Brain pericyte (primary cell): ENCODE measurements at regions not wholly inside any gene's neighbourhood (a gene's known extent, or its start where the extent isn't known, plus 50 kb on each side); places are given as distances from the start of the nearest gene placed in this dataset.
"Not testable (repeated sequence)": the region's sequence is repeated elsewhere in the genome, so short reads cannot be mapped to it uniquely, and the experiment has no call there.

Experiments
- DNase-seq: peaks from one replicate; pipeline ENCODE4 v3.0.0-alpha.2; 2012; ENCODE audit warnings: low read depth, low spot score

- no peak for DNase-seq
Measured at GRCh38 chr10:32217216-32217615, 129.7 kb downstream of the EPC1 start.

GRCh38 chr10:32213838-32214237, 133.1 kb downstream of the EPC1 start:
- DNase-seq = not testable (repeated sequence)

- no peak for DNase-seq
Measured at GRCh38 chr10:32211046-32211363, 136.0 kb downstream of the EPC1 start.

- DNase-seq = no peak
Measured at GRCh38 chr10:32210306-32211045, 136.5 kb downstream of the EPC1 start.

- not testable (repeated sequence) for DNase-seq
Measured at GRCh38 chr10:32208005-32208404, 139.0 kb downstream of the EPC1 start.

GRCh38 chr10:32207544-32207943, 139.4 kb downstream of the EPC1 start:
- no peak for DNase-seq

GRCh38 chr10:32205670-32206069, 141.3 kb downstream of the EPC1 start:
- no peak for DNase-seq

- DNase-seq = no peak
Measured at GRCh38 chr10:32204606-32205005, 142.4 kb downstream of the EPC1 start.

- DNase-seq = no peak
Measured at GRCh38 chr10:32199714-32200394, 143.6 kb upstream of the KIF5B start.

- no peak for DNase-seq
Measured at GRCh38 chr10:32197423-32197822, 141.2 kb upstream of the KIF5B start.

GRCh38 chr10:32190890-32191491, 134.8 kb upstream of the KIF5B start:
- DNase-seq = no peak

- no peak for DNase-seq
Measured at GRCh38 chr10:32189400-32190084, 133.3 kb upstream of the KIF5B start.

GRCh38 chr10:32188601-32189000, 132.4 kb upstream of the KIF5B start:
- not testable (repeated sequence) for DNase-seq

- DNase-seq = no peak
Measured at GRCh38 chr10:32187686-32188085, 131.5 kb upstream of the KIF5B start.

GRCh38 chr10:32183652-32184051, 127.4 kb upstream of the KIF5B start:
- DNase-seq = not testable (repeated sequence)

GRCh38 chr10:32182476-32182875, 126.3 kb upstream of the KIF5B start:
- DNase-seq = no peak

- DNase-seq = no peak
Measured at GRCh38 chr10:32180390-32181280, 124.4 kb upstream of the KIF5B start.

GRCh38 chr10:32179836-32180235, 123.6 kb upstream of the KIF5B start:
- no peak for DNase-seq

- DNase-seq = not testable (repeated sequence)
Measured at GRCh38 chr10:32177594-32177993, 121.4 kb upstream of the KIF5B start.

GRCh38 chr10:32175629-32176028, 119.4 kb upstream of the KIF5B start:
- DNase-seq = no peak

GRCh38 chr10:32174349-32174893, 118.2 kb upstream of the KIF5B start:
- DNase-seq = no peak
